GM19395 (cell line): ENCODE measurements at regions not wholly inside any gene's neighbourhood (a gene's known extent, or its start where the extent isn't known, plus 50 kb on each side); places are given as distances from the start of the nearest gene placed in this dataset.
"Not testable (repeated sequence)": the region's sequence is repeated elsewhere in the genome, so short reads cannot be mapped to it uniquely, and the experiment has no call there.

Experiments used
- ATAC-seq: cut with Tn5 transposase; IDR thresholded peaks from one replicate; pipeline ENCODE4 v1.9.1; 2021; ENCODE audit warnings: mild to moderate bottlenecking, moderate library complexity; ENCODE audit not compliant: unreplicated experiment

DNA sequence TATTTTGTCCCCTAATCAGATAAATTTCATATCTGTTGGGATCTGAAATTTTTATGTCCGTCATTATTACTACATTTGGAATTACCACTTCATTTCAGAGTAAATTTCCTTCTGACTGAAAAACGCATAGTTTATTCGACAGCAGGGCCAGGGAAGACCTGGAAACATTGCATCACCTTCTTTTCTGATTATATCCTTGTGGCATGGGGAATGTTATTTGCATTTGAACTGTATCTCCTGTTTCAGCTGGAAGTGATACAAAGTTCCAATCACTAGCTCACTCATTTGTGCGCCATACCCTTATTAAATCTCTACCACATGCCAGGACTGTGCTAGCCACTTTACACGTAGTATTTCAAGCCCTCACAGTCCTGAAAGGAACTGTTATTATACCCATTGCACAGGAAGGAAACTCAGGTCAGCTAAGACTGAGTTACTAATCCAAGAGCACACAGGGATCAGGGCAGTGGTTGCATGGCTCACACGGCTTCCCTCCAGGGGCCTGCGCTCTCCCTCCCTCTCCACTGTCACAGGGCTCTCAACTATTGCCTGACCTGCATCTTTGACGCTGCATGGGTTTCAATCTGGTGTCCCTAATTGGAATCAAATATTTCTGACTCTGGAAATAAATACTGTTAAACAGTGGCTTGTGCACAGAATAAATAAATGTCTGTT is 84.4 kb upstream of the NANOS1 start:
- ATAC-seq = no peak

DNA sequence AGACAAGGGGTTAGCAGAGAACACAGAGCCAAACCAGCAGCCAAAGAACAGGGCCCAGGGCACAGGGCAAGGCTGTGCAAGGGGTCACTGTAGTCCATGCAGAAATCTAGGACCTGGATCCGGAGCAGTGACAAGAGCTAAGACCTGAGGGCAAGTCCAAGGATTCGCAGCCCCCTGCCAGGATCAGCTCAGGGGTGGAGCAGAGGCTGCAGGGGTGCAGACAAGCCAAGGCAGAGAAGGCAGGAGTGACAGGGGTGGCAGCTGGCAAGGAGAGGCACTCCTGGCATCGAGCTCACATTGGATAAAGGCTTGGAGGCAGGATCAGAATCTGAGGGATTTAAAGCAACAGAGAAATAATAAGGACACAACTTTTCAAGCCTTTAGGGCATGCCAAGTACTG is 80.7 kb upstream of the NANOS1 start:
- ATAC-seq = no peak

DNA sequence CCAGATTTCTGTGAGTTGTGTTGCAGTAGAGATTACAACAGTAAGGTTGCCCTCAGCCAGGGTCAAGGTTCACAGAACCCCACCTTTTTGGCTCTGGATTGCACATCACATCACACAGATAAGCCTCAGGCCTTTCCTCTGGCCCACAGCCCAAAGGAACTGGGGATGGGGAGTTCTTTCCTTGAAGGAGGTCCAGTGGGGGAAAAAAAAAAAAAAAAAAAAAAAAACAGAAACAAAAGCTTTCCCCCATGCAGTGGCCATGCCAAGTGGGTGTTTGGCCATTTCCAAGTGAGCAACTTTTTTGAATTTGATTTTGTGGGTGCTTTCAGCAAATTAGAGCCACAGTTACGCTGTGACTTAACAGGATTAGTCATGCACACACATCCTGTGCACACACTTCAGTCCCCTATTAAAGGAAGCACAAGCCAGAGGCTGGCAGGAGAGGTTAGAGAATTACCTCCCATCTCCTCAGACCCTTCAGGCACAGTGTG is 79.3 kb upstream of the NANOS1 start:
- no peak for ATAC-seq

DNA sequence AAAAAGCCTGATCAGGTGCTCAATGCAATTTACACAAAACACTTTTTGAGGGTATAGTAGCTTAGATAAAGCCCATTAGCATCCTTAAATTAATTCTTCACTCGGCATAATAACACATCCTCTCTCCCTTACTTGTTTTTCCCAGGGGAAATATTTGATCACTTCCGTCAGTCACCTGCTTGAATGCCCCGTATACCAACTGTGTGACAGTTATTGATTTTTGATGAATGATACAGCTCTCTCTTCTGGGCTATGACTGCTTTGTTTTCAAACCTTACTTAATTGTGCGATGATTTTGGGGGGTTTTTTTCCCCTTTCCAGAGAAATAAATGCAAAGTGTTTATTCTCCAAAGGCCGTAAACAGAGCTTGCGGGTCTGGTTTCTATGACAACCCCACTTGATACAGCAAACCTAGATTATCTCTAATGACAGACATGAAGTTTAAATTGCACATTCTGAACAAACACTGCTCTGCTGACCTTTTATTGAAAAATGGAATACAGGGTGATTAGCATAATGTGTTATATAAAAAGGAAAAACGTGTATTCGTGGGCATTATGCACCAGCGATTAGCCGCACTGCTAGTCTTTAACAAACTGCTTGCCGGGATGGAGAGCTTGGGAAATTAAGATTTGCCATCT is 78.4 kb upstream of the NANOS1 start:
- no peak for ATAC-seq

DNA sequence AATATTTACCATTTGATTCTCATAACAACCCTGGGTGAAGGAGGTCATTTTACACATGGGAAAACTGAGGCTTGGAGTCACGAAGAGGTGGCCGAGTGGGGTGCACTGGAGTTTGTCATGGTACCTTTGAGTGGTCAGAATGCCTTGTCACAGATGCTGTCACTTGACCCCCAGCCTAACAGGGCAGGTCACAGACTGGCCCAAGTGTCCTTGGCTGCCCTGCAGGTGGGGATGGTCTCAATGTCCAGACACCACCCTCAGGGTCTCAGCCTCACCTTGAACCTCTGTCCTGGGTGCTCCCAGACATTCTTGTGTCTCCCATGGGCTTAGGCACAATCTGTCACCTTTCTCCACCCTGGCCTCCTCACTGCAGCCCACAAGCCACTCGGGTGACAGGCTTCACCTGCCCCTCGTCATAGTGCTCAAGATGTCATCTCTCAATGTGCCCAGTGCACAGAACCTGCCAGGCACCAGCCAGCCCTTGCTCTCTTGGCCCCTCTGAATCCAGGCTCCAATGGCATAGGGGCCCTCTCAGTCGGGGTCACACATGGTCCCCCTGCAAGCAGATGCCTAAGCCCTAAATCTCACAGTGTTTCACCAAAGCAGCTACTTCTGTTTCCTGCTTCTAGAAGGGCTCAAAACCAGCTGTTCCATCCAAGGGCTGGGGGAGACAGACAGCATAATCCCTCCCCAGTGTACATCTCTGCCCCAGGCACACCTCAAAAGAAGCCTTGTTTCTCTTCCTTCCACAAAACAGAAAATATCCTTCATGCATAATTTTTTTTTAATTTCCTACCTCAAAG is 76.8 kb upstream of the NANOS1 start:
- ATAC-seq = no peak

DNA sequence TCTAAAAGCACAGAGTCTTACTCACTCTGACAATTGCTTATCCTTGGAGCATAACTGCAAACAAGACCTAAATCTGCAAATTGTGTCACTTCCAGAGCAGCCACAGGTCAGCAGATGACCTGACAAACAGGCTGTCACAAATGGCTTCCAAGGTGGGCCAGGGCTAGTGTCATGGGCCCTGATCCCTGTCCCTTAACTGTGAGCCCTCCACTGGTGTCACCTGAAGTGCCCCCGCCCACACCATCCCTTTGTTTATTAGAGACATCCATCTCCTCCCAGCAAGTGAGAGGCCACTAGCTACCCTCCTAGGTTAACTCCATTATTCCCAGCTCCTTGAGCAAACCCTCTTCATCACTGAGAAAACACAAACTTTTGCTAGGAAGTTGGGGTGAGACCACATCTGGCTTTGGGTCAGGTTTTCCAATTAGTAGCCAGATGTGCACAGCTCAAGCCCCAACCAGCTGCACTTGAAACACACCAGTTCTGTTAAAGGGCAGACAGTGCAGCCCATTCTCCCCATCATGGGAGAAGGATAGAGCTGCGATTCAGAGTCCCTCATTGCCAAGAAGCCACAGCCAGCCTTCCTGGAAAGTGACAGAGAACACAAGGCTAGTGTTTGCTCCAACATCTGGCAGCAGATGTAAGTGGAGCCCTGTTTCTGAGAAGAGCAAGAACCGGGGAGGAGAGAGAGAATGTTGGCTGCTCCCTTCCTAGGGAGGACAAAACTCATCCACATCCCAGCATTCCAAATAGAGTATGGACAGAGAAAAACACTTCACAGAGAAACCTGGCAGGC is 75.7 kb upstream of the NANOS1 start:
- no peak for ATAC-seq

DNA sequence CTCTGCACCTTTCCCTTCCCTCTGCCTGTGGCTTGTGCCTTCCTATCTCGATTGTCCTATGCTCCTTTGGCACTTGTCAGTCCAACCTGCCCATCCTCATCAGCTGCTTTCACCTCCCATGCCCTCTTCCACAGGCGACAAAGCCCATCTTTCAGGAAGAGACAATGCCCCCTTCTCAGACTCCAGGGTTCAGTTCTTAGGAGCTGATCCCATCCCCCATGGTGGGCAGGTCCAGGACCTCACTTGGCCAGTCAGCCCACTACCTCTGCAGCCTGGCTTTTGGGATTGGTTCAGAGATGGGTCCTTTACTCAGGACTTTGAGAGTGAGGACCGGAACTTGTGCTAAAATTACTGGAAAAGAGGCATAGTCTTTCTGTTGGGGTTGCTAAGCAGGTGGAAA is 74.0 kb upstream of the NANOS1 start:
- ATAC-seq = no peak

DNA sequence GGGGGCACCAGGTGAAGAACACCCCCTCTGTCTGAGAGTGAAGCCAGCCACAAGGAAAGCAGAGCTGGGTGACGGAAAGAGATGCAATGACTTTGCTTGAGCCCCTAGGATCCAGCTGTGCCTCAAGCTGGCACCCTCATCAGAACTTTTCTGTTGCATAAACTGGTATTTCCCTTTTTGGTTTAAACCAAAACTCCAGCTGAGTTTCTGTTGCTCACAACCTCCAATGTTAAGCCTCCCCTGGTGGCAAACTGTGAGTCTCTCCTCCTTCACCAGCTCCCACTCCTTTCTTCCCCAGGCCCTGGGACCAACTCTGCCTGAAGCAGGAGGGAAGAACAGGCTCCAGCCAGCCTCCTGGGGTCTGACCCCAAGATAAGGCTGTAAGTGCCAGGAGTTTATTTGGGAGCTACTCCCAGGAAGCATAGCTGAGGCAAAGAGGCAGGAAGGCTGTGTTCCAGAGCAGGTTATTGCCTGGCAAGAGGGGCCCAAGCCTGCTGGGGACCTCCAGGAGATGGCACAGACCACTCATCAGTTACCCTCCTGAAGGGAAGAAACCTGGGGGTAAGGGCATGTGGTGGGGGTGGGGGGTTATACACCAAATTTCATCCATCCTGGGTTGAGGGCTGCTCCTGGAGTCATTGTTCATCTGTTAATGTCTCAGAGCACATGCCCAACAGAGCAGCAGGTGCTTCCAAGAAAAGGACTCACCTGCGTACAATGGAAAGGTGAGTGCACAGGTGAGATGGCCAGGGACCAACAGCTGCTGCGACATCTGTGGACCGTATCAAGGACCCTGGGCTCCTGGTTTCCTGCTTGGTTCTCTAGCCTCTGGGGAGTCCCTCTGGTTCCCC is 73.3 kb upstream of the NANOS1 start:
- no peak for ATAC-seq

DNA sequence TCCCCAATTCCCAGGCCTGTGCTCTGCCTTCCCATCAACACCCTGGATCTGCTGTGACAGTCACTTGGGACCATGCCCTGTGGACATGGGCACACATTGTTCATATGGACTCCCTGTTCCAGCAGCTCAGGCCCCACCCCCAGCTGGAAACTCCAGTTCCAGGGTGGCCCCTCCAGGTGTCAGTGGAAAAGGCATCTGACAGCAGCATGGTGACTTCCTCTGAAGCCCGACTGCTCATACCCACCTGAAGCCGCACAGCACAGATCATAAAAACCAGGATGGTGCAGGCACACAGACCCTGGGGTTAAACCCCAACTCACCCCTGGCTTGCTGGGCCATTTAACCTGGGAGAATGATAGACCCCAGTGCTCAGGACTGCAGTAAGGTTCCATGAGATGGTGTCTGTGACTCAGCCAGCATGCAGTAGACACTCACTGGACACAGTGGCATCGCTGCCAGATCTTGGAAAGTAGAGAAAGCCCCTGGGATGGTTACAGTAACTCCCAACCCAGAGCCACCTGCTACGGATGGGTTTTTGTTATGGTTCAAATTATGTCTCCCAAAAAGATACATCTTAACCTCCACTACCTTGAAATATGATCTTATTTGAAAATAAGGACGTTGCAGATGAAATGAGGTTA is 72.6 kb upstream of the NANOS1 start:
- ATAC-seq = no peak

DNA sequence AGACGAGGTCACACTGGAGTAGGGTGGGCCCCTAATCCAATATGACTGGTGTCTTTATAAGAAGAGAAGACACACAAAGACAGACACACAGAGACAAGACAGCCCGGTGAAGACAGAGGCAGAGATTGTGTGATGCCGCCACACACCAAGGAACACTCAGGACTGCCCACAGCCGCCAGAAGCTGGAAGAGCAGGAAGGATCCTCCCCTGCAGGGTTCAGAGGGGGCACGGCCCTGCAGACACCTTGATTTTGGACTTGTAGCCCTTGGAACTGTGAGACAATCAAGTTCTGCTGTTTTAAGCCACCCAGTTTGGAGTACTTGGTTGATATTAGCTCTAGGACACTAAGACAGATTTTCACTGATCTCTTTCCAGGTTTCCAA is 72.1 kb upstream of the NANOS1 start:
- no peak for ATAC-seq

DNA sequence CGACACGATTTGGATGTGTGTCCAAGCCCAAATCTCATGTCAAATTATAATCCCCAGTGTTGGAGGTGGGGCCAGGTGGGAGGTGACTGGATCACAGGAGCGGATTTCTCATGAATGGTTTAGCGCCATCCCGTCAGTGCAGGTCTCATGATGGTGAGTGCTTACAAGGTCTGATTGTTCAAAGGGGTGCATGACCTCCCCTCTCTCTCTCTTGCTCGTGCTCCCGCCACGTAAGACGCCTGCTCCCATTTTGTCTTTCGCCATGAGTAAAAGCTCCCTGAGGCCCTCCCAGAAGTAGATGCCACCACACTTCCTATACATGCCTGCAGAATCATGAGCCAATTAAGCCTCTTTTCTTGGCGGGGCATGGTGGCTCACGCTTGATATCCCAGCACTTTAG is 71.5 kb upstream of the NANOS1 start:
- no peak for ATAC-seq

DNA sequence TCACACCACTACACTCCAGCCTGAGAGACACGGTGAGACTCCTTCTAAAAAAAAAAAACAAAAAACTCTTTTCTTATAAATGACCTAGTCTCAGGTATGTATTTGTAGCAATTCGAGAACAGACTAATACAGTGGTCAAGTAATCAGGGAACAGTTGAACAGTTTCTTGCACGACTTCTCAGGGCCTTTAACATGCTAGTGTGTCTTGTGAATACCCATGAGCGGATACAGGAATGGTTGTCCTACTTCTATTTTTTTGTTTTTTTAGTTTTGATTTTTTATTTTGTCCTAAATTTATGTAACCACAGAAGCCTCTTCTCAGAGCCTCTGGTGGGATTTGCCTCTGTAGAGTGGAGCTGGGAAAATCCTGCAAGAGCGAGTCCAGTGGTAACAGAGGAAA is 71.0 kb upstream of the NANOS1 start:
- no peak for ATAC-seq

DNA sequence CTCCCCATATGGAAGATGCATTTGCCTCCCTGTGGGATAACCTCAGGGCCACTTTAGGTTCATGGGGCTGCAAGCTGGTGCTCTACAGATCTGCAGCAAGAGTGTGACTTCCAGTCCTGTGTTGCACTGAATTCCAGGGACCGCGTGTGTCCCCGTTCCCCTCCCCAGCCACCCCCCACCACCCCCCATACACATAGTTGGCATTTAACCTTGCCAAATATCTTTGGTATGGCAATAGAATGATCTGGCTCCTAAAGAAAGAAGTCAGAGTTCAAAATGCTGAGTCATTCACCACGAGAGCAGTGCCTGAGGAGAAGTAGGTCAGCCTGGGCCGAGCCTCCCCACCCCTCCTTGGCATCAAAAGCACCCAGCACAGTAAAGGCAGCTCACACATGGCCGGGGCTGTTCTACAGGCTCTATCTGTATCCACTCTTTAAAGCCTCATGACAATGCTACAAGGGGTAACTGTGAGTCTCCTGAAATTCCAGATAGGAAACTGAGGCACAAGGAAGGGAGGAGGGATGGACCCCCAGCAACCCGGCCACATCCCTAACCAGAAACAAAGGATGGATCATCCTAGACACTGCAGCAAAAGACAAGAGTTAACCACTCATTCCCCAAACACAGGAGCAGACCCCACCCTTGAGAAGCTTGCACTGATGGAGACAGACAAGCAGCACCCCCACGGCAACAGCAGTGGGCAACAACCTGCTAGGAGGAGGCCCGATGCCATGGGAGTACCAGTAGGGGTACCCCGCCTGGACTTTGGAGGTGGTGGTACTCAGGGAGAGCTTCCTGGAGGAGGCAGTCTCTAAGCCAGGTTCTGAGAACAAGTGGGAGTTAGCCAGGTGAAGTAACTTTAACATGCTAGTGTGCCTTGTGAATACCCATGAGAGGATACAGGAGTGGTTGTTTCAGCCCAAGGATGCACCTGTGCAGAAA is 70.3 kb upstream of the NANOS1 start:
- ATAC-seq = no peak

DNA sequence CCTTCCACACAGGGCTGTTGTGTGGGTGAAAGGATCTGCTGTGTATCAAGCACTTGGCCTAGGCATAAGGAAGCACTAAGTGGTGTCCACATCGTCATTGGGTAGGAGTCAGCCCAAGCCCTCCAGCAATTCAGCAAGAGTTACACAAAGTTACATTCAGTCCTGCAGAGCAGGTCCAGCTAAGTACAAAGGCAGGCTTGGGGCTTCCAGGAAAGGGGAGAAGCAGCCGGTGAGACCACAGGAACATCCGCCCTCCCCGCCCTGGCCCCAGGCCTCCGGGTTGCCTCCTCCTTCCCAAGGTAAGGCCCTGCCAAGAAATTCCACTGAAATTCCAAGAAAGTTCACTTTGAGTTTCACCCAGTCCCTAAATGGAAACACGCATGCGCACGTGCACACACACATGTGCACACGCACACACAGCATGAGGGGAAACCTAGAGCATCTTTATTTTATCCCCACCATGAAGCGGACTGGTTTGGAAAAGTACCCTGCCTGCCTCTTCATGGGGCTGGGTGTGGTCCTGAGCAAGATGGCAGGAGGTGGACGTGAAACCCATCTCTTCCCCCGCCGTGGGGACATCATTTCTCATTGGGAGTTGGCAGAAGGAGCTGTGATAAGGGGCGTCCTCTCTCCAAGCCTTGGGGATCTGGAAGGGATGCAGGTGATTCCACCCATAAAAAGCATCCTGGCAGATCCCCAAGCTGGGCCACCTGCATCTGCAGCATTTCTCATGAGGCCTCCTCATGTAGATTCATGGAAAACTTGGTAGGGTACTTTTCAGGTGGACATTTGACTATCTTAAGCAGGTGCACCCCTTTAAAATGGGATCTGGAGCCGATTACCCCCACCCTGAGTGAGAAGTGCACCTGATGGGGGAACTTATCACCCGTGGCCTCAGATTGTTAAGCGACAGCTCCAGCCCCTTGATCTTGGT is 69.1 kb upstream of the NANOS1 start:
- no peak for ATAC-seq

DNA sequence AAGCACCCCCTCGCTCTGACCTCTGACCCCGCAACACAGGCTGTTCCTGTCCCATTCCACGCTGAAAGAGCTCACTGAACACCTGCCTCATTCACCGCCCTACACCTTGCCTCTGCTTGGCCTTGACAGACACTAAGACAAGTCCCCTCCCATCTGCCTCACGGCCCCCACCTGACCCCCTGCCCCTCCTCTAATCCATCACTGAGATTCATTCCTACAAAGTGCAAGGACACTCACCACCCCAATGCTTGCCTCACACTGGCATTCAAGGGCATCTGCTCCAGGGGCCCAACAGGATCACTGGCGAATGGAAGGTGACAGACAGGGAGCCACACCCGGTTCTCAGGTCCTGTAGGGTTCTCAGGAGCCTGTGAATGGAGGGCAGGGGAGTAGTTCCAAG is 68.1 kb upstream of the NANOS1 start:
- ATAC-seq = no peak

DNA sequence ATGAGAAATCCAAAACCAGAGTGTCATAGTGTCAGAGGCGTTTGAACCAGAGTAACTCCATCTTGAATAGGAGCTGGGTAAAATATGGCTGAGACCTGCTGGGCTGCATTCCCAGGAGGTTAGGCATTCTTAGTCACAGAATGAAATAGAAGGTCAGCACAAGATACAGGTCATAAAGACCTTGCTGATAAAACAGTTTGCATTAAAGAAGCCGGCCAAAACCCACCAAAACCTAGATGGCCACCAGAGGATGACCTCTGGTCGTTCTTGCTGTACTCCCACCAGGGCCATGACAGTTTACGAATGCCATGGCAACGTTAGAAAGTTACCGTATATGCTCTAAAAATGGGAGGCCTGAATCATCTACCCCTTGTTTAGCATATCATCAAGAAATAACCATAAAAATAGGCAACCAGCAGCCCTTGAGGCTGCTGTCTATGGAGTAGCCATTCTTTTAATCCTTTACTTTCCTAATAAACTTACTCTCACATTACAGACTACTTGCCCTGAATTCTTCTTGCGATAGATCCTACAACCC is 67.1 kb upstream of the NANOS1 start:
- ATAC-seq = not testable (repeated sequence)

DNA sequence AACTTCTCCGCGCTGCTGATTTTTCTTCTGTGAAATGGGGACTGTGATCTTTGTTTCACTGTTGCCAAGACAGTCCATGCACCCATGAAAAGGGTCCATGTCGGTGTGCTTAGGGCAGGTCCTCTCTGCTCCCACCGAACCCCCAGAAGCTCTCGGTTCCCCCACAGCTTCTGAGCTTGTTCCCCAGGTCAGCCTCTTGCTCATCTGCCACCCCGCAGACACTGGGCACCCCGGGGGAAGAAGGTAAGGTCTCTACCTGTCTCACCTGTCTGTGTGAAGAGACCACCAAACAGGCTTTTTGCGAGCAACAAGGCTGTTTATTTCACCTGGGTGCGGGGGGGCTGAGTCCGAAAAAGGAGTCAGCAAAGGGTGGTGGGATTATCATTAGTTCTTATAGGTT is 66.2 kb upstream of the NANOS1 start:
- no peak for ATAC-seq
